ENCODE measurements at regions not wholly inside any gene's neighbourhood (a gene's known extent, or its start where the extent isn't known, plus 50 kb on each side); places are given as distances from the start of the nearest gene placed in this dataset.

DNA sequence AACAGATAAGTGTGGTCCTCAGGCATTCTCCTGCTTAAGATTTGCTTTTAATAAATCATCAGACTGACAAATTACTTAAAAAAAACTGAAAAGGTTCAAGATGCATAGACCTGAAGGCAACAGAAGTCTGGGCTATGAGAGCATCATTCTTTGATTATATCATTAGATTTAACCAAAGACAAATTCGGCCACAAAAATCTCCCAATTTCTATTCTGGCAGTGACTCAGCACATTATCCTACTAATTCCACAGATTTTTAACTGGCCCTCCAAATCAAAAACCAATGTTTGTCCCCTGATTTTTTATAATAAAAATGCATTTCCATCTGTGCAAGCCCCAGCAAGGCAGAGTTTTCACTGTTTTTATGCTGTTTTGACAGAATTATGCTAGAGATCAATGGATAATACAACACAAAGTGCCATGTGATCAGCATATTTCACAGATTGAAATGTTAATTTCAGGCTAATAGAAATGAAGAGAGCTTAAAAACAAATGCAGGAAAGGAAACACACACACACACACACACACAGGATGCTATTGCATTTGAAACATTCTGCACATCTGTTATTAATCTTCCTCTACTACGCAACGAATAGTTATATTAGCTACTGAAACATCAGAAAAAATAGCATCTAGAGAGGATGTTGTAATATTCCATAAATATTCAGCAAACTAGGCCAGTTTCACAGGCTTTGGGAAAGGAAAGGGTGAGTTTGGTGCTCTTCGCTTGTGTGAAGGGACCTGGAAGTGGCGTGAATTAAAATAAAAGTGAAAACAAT lies 177.6 kb upstream of the ST8SIA4 start:
- H3K4me3 ChIP-seq (ENCODE audit: low read depth, low read length): no peak overlapping the region
- DNase-seq (ENCODE audit: low read depth): no peak
- TF ChIP-seq CTCF (IDR thresholded peaks at IDR 0.05; ENCODE audit: low read depth, low read length): no peak
- TF ChIP-seq MAX (IDR thresholded peaks at IDR 0.05; ENCODE audit: low read depth, low read length): no peak
- no peak for TF ChIP-seq POLR2A (IDR thresholded peaks at IDR 0.05; ENCODE audit: extremely low read depth, insufficient read length)
- no peak for TF ChIP-seq MYC (IDR thresholded peaks at IDR 0.05; ENCODE audit: low read depth, low read length)

DNA sequence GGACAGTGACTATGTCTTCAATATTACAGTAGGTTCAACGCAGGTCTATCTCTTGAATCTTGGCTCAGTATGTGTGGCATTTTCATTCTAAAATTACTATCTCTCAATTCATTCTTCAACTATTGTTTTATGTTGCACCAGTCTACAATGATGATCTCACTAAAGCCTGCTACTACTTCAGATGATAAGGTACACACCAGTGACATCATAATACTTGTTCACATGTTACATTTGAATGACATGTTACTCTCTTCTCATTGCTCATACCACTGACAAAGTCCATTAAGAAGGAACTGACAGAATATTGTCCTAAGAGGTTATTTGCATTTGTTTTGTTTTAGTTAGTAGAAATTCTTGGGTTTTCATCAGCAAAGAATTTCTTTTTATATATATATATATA lies 165.2 kb upstream of the ST8SIA4 start:
- no peak for TF ChIP-seq MYC (IDR thresholded peaks at IDR 0.05; ENCODE audit: low read depth, low read length)
- no peak for TF ChIP-seq MAX (IDR thresholded peaks at IDR 0.05; ENCODE audit: low read depth, low read length)
- TF ChIP-seq CTCF (IDR thresholded peaks at IDR 0.05; ENCODE audit: low read depth, low read length): no peak
- TF ChIP-seq POLR2A (IDR thresholded peaks at IDR 0.05; ENCODE audit: extremely low read depth, insufficient read length): no peak
- DNase-seq (ENCODE audit: low read depth): no peak
- no peak overlapping the region for H3K4me3 ChIP-seq (ENCODE audit: low read depth, low read length)

DNA sequence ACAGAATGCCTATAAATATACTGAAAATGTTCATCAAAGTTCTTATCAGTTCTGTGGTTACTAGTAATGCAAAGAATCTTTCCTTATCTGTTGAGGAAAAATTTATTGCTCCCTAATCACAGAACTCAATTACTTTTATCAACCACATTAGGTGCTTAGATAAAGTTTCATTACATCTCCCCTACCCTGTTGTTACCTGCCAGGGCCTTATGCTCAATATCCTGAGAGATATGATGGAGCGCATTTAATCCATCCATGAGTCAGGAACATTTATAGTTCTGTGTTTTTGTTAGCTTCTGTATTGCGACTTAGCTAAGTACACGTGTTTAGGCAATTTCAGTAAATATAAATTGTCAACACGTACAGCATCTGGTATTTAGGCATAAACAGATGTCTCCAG lies 164.3 kb upstream of the ST8SIA4 start:
- DNase-seq (ENCODE audit: low read depth): no peak
- H3K4me3 ChIP-seq (ENCODE audit: low read depth, low read length): no peak overlapping the region
- TF ChIP-seq MYC (IDR thresholded peaks at IDR 0.05; ENCODE audit: low read depth, low read length) (no peak), MAX (IDR thresholded peaks at IDR 0.05; ENCODE audit: low read depth, low read length) (no peak), POLR2A (IDR thresholded peaks at IDR 0.05; ENCODE audit: extremely low read depth, insufficient read length) (no peak), CTCF (IDR thresholded peaks at IDR 0.05; ENCODE audit: low read depth, low read length) (no peak)

GRCh38 chr5:101062902-101063301 lies 159.8 kb upstream of the ST8SIA4 start:
- DNase-seq (ENCODE audit: low read depth): no peak
- H3K4me3 ChIP-seq (ENCODE audit: low read depth, low read length): no peak overlapping the region
- TF ChIP-seq MYC (IDR thresholded peaks at IDR 0.05; ENCODE audit: low read depth, low read length) (no peak), POLR2A (IDR thresholded peaks at IDR 0.05; ENCODE audit: extremely low read depth, insufficient read length) (no peak), CTCF (IDR thresholded peaks at IDR 0.05; ENCODE audit: low read depth, low read length) (no peak), MAX (IDR thresholded peaks at IDR 0.05; ENCODE audit: low read depth, low read length) (no peak)

DNA sequence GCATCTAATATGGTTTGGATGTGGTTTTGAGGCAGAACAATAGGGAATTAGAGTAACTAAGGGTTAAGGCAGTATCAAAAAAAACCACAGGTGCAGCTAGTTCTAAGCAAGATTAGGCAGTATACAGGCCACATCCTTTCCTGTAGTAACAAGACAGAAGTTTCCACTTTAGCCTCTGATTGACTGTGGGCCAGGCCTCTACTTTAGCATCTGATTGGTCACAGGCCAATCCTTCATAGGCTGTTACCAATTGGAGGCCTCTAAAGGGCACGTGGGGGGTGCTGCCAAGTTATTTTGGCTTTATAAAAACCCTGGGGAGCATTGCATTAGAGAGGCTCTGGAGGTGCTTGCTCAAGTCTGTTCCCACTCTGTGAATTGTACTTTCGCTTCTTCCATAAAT lies 144.1 kb upstream of the ST8SIA4 start:
- no peak for DNase-seq (ENCODE audit: low read depth)
- TF ChIP-seq MYC (IDR thresholded peaks at IDR 0.05; ENCODE audit: low read depth, low read length) (no peak), MAX (IDR thresholded peaks at IDR 0.05; ENCODE audit: low read depth, low read length) (no peak), POLR2A (IDR thresholded peaks at IDR 0.05; ENCODE audit: extremely low read depth, insufficient read length) (no peak), CTCF (IDR thresholded peaks at IDR 0.05; ENCODE audit: low read depth, low read length) (no peak)
- no peak overlapping the region for H3K4me3 ChIP-seq (ENCODE audit: low read depth, low read length)
